ENCODE measurements at regions not wholly inside any gene's neighbourhood (a gene's known extent, or its start where the extent isn't known, plus 50 kb on each side); places are given as distances from the start of the nearest gene placed in this dataset.

DNA sequence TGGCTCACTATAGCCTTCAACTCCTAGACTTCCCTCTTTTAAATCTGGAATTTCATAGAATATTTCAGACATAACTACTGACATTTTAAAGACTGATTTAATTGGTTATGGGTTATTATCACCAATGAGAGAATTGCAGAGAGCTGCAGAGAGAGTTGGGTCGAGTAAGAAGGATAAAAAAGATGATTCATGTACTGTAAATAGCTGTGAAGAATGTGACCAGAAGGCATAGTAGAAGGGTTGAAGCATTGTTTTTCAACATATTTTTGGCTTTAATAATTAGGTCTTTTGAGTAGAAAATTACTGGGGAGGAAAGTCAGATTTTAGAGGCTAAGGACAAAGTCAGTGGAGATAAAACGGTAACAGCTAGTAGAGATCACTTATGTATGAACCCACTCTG, 503.2 kb upstream of the SLC8A1 start:
- Mint-ChIP-seq H3K9me3 (no peaks in the 10 kb centered on the region), H3K4me3 (no peak overlapping the region), H3K27ac (no peak overlapping the region), H3K27me3 (ENCODE audit: insufficient read depth) (no peaks in the 10 kb centered on the region), H3K4me1 (ENCODE audit: low read depth) (no peaks in the 10 kb centered on the region), H3K36me3 (ENCODE audit: low read depth) (no peaks in the 10 kb centered on the region)
- intact Hi-C loops (cut with micrococcal nuclease): no loop called here
- DNase-seq (ENCODE audit: low spot score): no peak

GRCh38 chr2:40955635-40956034, 503.7 kb upstream of the SLC8A1 start:
- no peaks in the 10 kb centered on the region for H3K9me3 Mint-ChIP-seq
- H3K4me1 Mint-ChIP-seq (ENCODE audit: low read depth): no peaks in the 10 kb centered on the region
- no peaks in the 10 kb centered on the region for H3K36me3 Mint-ChIP-seq (ENCODE audit: low read depth)
- DNase-seq (ENCODE audit: low spot score): no peak
- intact Hi-C loops (cut with micrococcal nuclease): no loop called here
- no peak overlapping the region for H3K4me3 Mint-ChIP-seq
- H3K27ac Mint-ChIP-seq: no peak overlapping the region
- no peaks in the 10 kb centered on the region for H3K27me3 Mint-ChIP-seq (ENCODE audit: insufficient read depth)

- no peak overlapping the region for H3K27ac Mint-ChIP-seq
- intact Hi-C loops (cut with micrococcal nuclease): no loop called here
- no peaks in the 10 kb centered on the region for H3K27me3 Mint-ChIP-seq (ENCODE audit: insufficient read depth)
- H3K4me1 Mint-ChIP-seq (ENCODE audit: low read depth): no peaks in the 10 kb centered on the region
- no peaks in the 10 kb centered on the region for H3K36me3 Mint-ChIP-seq (ENCODE audit: low read depth)
- DNase-seq (ENCODE audit: low spot score): no peak
- no peak overlapping the region for H3K4me3 Mint-ChIP-seq
- no peaks in the 10 kb centered on the region for H3K9me3 Mint-ChIP-seq
These were observed 505.6 kb upstream of the SLC8A1 start for GRCh38 chr2:40957508-40957907.

DNA sequence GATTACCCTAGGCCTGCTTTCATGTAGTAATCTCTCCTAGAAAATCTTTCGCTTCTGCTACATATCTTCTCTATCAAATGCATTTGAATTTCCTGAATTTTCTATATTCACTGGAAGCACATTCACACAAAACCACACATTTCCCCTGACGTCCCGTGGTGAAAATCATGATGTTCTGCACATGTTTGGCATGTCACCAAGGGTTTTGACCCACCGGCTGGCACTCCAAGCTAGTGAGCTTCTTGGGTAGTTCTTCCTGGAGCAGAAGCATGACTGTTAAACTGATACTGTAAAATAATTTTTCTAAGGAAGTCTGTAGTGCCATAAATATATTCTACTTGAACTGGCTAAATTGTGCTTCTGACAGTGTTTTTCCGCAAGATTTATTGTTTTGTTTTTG, 510.1 kb upstream of the SLC8A1 start:
- Mint-ChIP-seq H3K4me1 (ENCODE audit: low read depth) (no peaks in the 10 kb centered on the region), H3K27ac (no peak overlapping the region), H3K27me3 (ENCODE audit: insufficient read depth) (no peaks in the 10 kb centered on the region), H3K4me3 (no peak overlapping the region), H3K36me3 (ENCODE audit: low read depth) (no peaks in the 10 kb centered on the region), H3K9me3 (no peaks in the 10 kb centered on the region)
- DNase-seq (ENCODE audit: low spot score): no peak
- intact Hi-C loops (cut with micrococcal nuclease): no loop called here

DNA sequence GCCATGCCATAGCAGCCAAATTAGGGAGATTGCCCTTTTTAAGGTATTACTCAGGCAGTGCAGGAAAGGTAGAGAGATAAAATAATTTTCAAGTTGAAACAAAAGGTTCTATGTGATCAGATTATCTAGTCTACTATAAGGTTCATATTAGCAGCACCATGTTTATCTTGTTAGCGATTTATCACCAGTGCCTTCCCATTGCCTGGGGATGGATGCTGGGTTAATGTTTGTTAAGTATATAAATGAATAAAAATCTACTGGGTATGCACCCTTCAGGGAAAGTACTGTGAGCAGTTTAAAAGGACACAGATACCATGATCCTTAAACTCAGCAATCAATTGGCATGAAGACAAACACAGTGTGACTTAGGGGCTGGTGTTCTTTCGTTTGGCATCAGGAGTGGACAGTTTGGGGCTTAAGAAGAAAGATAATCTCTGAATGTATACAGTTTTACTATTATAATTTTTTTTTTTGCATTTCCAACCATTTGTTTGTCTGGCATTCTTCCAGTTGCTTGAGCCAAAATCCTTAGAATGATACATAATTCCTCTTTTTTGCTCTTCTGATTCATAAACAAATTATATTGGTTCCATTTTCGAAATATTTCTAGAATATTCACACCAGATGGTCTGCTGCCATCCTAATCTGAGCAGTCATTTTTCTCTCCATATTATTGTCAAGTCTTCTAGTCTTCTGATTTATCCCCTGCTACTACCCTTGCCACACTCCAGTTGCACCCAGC, 512.8 kb upstream of the SLC8A1 start:
- Mint-ChIP-seq H3K9me3 (no peaks in the 10 kb centered on the region), H3K4me1 (ENCODE audit: low read depth) (no peaks in the 10 kb centered on the region), H3K27me3 (ENCODE audit: insufficient read depth) (no peaks in the 10 kb centered on the region), H3K4me3 (no peak overlapping the region), H3K36me3 (ENCODE audit: low read depth) (no peaks in the 10 kb centered on the region), H3K27ac (no peak overlapping the region)
- intact Hi-C loops (cut with micrococcal nuclease): no loop called here
- DNase-seq (ENCODE audit: low spot score): no peak

- Mint-ChIP-seq H3K36me3 (ENCODE audit: low read depth) (no peaks in the 10 kb centered on the region), H3K27me3 (ENCODE audit: insufficient read depth) (no peaks in the 10 kb centered on the region), H3K4me1 (ENCODE audit: low read depth) (no peaks in the 10 kb centered on the region), H3K27ac (no peak overlapping the region), H3K9me3 (no peaks in the 10 kb centered on the region), H3K4me3 (no peak overlapping the region)
- intact Hi-C loops (cut with micrococcal nuclease): no loop called here
- no peak for DNase-seq (ENCODE audit: low spot score)
These were observed 515.6 kb upstream of the SLC8A1 start for GRCh38 chr2:40967451-40967850.

GRCh38 chr2:40975151-40975550, 523.3 kb upstream of the SLC8A1 start:
- no peaks in the 10 kb centered on the region for H3K27me3 Mint-ChIP-seq (ENCODE audit: insufficient read depth)
- no peak for DNase-seq (ENCODE audit: low spot score)
- intact Hi-C loops (cut with micrococcal nuclease): no loop called here
- no peaks in the 10 kb centered on the region for H3K4me1 Mint-ChIP-seq (ENCODE audit: low read depth)
- H3K36me3 Mint-ChIP-seq (ENCODE audit: low read depth): no peaks in the 10 kb centered on the region
- H3K4me3 Mint-ChIP-seq: no peak overlapping the region
- H3K9me3 Mint-ChIP-seq: no peaks in the 10 kb centered on the region
- no peak overlapping the region for H3K27ac Mint-ChIP-seq

DNA sequence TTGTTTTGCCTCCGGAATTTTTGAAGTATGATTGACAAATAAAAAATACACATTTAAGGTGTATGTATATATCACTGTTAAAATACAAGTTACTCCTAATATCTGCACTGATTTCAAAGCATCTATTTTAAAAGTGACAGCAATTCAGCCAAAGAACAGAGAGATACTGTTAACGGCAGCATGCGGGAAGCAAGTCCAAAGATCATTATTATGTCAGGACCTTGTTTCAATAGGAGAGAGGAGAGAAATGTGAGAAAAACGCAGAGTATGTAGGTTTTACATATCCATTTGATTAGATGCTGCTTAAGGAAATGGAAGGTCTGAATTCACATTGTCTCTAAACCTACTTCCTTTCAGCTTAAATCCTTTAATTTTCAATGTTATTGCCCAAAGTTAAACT, 545.5 kb upstream of the SLC8A1 start:
- intact Hi-C loops (cut with micrococcal nuclease): no loop called here
- Mint-ChIP-seq H3K4me3 (no peak overlapping the region), H3K27ac (no peak overlapping the region), H3K9me3 (no peaks in the 10 kb centered on the region), H3K4me1 (ENCODE audit: low read depth) (no peaks in the 10 kb centered on the region), H3K27me3 (ENCODE audit: insufficient read depth) (no peaks in the 10 kb centered on the region), H3K36me3 (ENCODE audit: low read depth) (no peaks in the 10 kb centered on the region)
- DNase-seq (ENCODE audit: low spot score): no peak

DNA sequence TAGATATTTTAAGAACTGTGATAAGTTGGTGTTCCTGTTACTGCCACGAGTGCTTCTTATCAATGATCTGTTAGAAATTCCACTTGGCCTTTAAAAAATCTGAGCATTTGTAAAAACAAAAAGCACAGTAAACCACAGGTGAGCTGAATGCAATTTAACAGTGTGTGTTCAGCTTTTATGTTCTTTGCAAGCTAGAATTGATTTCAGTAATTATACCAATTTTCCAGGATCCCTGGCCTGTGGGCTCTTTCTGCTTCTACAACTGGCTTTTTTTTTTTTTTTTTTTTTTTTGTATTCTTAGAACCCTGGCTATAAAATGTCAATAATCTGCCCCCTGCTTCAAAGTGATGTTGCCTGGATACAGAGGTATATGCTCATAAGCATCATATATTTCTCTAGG, 548.5 kb upstream of the SLC8A1 start:
- H3K4me1 Mint-ChIP-seq (ENCODE audit: low read depth): no peaks in the 10 kb centered on the region
- H3K27ac Mint-ChIP-seq: no peak overlapping the region
- no peak overlapping the region for H3K4me3 Mint-ChIP-seq
- no peaks in the 10 kb centered on the region for H3K36me3 Mint-ChIP-seq (ENCODE audit: low read depth)
- H3K27me3 Mint-ChIP-seq (ENCODE audit: insufficient read depth): no peaks in the 10 kb centered on the region
- intact Hi-C loops (cut with micrococcal nuclease): no loop called here
- DNase-seq (ENCODE audit: low spot score): no peak
- no peaks in the 10 kb centered on the region for H3K9me3 Mint-ChIP-seq

GRCh38 chr2:41000906-41001305, 549.0 kb upstream of the SLC8A1 start:
- H3K27me3 Mint-ChIP-seq (ENCODE audit: insufficient read depth): no peaks in the 10 kb centered on the region
- peak overlapping the region; percentile 4 for H3K27ac Mint-ChIP-seq
- no peak overlapping the region for H3K4me3 Mint-ChIP-seq
- intact Hi-C loops (cut with micrococcal nuclease): no loop called here
- H3K9me3 Mint-ChIP-seq: no peaks in the 10 kb centered on the region
- no peaks in the 10 kb centered on the region for H3K4me1 Mint-ChIP-seq (ENCODE audit: low read depth)
- H3K36me3 Mint-ChIP-seq (ENCODE audit: low read depth): no peaks in the 10 kb centered on the region
- DNase-seq (ENCODE audit: low spot score): no peak

- no peak overlapping the region for H3K27ac Mint-ChIP-seq
- intact Hi-C loops (cut with micrococcal nuclease): no loop called here
- no peaks in the 10 kb centered on the region for H3K27me3 Mint-ChIP-seq (ENCODE audit: insufficient read depth)
- H3K4me1 Mint-ChIP-seq (ENCODE audit: low read depth): no peaks in the 10 kb centered on the region
- DNase-seq (ENCODE audit: low spot score): no peak
- no peaks in the 10 kb centered on the region for H3K9me3 Mint-ChIP-seq
- H3K36me3 Mint-ChIP-seq (ENCODE audit: low read depth): no peaks in the 10 kb centered on the region
- H3K4me3 Mint-ChIP-seq: no peak overlapping the region
These were observed 552.8 kb upstream of the SLC8A1 start for GRCh38 chr2:41004700-41005099.

- no peaks in the 10 kb centered on the region for H3K4me1 Mint-ChIP-seq (ENCODE audit: low read depth)
- intact Hi-C loops (cut with micrococcal nuclease): no loop called here
- no peaks in the 10 kb centered on the region for H3K36me3 Mint-ChIP-seq (ENCODE audit: low read depth)
- no peaks in the 10 kb centered on the region for H3K27me3 Mint-ChIP-seq (ENCODE audit: insufficient read depth)
- no peak overlapping the region for H3K27ac Mint-ChIP-seq
- no peak overlapping the region for H3K4me3 Mint-ChIP-seq
- no peak for DNase-seq (ENCODE audit: low spot score)
- H3K9me3 Mint-ChIP-seq: no peaks in the 10 kb centered on the region
These were observed 568.5 kb upstream of the SLC8A1 start for GRCh38 chr2:41020358-41020757.

- Mint-ChIP-seq H3K27me3 (ENCODE audit: insufficient read depth) (no peaks in the 10 kb centered on the region), H3K4me3 (no peak overlapping the region), H3K4me1 (ENCODE audit: low read depth) (no peaks in the 10 kb centered on the region), H3K9me3 (no peaks in the 10 kb centered on the region), H3K27ac (no peak overlapping the region), H3K36me3 (ENCODE audit: low read depth) (no peaks in the 10 kb centered on the region)
- DNase-seq (ENCODE audit: low spot score): no peak
- intact Hi-C loops (cut with micrococcal nuclease): no loop called here
These were observed 572.9 kb upstream of the SLC8A1 start for GRCh38 chr2:41024816-41025215.

GRCh38 chr2:41026613-41027012, 574.7 kb upstream of the SLC8A1 start:
- no peak overlapping the region for H3K27ac Mint-ChIP-seq
- no peaks in the 10 kb centered on the region for H3K36me3 Mint-ChIP-seq (ENCODE audit: low read depth)
- intact Hi-C loops (cut with micrococcal nuclease): no loop called here
- H3K4me3 Mint-ChIP-seq: no peak overlapping the region
- no peaks in the 10 kb centered on the region for H3K9me3 Mint-ChIP-seq
- no peaks in the 10 kb centered on the region for H3K4me1 Mint-ChIP-seq (ENCODE audit: low read depth)
- H3K27me3 Mint-ChIP-seq (ENCODE audit: insufficient read depth): no peaks in the 10 kb centered on the region
- no peak for DNase-seq (ENCODE audit: low spot score)

Measured in activated T-helper 1 cell treated with anti-CD3 and anti-CD28 coated beads, Interleukin-12 subunit alpha, Interleukin-12 subunit beta, Interleukin-2, Interleukin-4 antibody, amounts not matched to agents 30 ng/mL and 10 ng/mL and 1 ng/mL, durations not matched to agents 14 hours and 24 hours and 36 hours (primary cell).